GM19395 (cell line): ENCODE measurements at regions not wholly inside any gene's neighbourhood (a gene's known extent, or its start where the extent isn't known, plus 50 kb on each side); places are given as distances from the start of the nearest gene placed in this dataset.
A peak's percentile ranks its signal among the peaks of the same experiment; 100 is the strongest.

ENCODE experiments used
- ATAC-seq: cut with Tn5 transposase; IDR thresholded peaks from one replicate; pipeline ENCODE4 v1.9.1; 2021; ENCODE audit warnings: mild to moderate bottlenecking, moderate library complexity; ENCODE audit not compliant: unreplicated experiment

DNA sequence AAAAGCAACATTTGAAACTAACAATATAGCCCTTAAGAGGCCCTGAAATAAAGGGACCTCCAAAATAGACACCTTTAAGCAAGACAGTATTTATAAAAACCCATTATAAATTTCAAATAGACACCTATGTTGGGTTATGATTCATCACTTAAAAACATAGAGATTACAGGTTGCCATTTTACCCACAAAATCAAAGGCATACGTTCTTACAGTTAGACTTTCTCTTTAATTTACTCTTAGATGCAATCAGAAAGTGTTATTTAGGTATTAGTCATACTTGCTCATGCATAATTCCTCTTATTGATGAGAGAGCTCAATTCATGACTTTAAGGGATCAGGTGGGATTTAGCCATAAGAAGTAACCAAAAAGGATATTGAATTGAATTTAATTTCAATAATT lies 51.5 kb upstream of the TMEM200A start:
- ATAC-seq = peak; percentile 61

DNA sequence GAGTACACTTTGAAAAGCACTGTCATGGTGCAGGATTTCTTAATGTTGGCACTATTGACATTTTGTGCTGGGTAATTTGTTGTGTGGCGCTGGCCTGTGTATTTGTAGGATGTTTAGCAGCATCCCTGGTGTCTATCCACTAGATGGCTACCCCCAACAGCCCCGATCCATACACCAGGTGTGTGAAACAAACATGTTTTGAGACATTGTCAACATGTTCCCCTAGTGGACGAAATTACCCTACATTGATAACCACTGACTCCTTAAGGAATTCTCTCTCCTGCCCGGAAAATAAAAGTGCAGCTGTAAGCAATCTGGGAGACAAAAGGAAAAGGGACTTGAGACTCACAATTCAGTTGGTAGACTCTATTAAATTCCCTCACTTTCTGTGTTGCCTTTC lies 52.6 kb upstream of the TMEM200A start:
- ATAC-seq = no peak

DNA sequence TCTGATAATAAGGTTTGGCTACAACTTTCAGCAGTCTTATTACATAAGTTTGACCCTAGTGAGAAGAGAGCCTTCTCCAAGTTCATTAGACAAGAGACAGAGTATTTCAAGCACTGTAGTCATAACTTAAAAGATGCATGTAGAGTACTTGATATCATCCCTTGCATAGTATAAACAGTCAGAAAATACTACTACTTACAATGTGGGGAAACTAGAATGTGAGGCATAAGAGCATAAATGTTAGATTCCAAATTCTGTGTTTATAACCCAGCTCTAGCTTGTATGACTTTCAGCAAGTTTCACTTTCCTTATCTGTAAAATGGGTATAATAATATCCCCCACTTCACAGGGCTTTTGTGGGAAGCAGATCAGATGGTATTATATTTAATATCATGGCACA lies 56.8 kb upstream of the TMEM200A start:
- no peak for ATAC-seq

DNA sequence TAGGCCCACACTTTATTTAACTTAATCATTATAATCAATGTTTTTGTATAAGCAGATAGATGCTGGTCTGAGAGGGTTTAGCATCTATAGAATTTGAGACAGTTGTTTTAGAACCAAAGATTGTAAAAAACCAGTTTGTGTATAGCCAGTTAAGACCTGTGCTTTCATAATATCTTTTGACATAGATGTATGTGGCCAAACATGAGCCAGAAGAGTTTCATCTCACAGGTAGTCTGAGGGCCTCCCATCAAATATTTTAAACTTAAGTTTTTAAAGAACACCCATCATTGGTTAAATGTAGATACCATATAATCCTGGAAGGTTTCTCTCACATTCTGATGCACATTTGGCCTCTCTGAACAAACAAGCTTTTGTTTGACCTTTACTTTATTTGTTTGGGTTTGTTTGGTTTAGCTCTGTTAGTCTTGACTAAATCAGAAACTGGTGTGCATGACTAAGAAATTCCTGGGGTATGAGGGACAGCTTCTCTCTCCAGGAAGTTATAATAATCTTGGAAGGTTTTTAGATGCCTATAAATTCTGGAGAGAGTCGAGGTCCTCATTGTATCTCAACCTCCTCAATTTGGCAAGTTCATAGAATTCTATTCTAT lies 58.0 kb upstream of the TMEM200A start:
- no peak for ATAC-seq

DNA sequence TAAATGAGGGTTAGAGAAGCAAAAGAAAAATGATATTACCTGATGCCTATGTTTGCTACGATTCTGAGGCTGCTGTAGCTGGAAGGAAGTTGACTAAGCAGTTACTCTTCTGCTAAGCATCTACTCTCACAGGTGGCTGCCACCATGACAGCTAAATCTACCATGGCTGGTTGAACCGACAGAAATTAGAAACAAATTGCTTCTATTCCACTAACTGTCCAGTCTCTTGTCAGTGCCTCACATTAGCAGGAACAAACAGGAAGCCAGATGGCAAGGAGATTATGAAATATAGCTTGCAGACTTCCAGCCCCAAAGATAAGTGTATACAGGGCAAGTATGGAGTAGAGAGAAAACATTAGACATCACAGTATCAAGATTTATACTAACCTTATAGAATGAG lies 59.4 kb upstream of the TMEM200A start:
- ATAC-seq = no peak

DNA sequence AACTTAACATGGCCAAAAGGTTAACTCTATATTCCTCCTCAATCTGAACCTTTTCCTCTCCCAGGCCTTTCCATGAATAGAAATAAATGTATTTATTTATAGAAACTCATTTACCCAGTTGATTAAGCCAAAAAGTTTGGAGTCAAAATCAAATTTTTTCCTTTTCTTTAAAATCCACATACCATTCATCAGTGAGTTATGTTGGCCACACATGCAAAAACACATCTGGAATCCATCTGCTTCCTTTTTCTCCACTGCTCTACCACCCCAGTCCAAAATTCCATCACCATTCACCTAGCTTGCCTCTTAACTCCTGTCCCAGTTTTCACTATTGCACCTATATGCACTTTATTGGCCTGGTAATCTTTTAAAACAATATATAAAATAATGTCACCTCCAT lies 62.4 kb upstream of the TMEM200A start:
- ATAC-seq = no peak

DNA sequence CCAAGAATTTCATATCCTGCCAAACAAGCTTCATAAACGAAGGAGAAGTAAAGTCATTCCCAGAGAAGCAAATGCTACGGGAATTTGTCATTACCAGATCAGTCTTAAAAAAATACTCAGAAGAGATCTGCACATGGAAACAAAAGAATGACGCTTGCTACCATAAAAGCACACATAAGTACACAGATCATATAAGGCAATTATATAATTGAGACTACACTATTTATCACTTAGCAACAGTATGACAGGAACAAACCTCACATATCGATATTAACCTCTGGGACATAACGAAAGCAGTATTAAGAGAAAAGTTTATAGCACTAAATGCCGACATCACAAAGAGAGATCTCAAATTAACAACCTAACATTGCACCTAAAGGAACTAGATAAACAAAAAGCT lies 67.6 kb upstream of the TMEM200A start:
- ATAC-seq = no peak

DNA sequence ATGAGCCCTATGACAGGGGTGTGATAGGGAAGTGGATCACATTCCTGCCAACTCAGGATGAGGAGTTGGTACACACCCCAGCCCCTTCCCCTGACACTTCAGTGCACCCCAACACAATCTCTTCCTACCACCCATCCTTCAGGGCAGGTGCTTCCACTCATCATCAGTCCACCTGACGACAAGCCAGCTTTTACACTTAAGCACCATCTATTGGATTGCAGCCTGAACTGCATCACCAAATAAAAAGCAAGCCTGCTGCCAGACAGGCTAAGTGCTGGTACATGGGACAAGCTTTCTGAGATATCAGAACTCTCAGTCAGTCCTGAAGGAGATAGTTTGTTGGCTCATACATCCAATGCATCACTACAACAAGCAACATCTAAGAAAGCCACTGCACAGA lies 69.0 kb upstream of the TMEM200A start:
- no peak for ATAC-seq

DNA sequence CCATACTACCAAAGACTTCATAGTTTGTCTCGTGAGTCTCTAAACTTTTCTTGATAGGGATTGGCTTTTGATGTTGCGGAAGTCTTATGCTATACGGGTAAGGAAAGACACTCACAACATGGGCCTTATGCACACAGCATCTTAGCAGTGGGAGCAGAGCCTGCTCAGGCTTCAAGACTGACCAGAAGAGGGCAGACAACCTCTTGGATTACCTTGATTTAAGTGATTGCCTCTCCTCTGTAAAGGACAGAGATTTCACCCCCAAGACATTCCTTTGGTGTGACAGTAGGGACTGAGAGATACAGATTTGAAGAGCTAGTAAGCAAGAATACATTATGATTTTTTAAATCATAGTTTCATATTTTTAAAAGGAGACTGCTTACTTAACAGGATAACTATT lies 71.0 kb upstream of the SAMD3 start:
- ATAC-seq = peak; percentile 76

DNA sequence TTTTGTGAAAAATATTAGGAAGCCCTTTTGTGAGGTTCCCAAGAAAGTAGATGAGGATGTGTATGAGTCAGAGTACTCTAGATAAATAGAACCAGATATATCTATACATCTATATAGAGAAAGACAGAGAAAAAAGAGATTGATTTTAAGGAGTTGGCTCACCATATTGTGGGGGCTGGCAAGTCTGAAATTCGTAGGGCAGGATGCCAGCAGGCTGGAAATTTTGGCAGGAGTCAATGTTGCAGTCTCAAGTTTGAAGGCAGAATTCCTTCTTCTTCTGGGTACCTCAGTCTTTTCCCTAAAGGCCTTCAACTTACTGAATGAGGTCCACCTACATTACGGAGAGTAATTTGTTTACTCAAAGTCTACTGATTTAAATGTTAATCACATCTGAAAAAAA lies 65.3 kb upstream of the SAMD3 start:
- no peak for ATAC-seq

DNA sequence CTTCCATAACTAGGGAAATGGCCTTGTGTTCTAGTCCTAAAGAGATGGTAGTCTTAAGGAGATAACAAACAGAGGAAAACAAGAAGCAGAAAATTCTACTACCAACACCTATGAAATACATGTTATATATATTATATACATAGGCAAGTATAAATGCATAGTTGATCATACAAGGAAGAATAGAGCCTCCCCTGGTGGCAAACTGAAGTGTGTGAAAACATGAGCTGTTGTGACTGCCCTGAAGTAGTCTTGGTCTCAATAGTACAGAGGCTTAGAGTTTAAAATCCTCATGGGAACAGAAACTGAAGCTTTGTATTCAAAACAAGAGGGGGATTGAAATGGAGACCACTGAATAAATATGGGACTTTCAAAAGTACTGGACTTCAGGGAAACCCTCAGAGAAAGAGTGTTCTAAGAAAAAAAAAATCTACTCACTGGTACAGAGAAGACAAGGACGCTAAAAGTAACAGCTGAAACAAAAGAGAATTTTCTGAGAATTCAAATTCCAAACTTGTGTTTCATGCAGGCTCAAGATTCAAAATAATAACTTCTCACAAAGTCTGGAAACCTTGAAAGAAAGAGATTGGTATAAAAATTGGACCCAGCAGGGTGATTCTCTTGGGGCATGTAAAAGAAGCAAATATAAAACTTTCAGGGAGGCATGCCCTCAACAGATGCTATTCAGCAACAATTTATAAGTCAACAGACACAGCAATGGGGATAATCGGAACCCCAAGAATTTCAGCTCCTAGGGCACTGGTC lies 59.7 kb upstream of the SAMD3 start:
- ATAC-seq = peak; percentile 80

DNA sequence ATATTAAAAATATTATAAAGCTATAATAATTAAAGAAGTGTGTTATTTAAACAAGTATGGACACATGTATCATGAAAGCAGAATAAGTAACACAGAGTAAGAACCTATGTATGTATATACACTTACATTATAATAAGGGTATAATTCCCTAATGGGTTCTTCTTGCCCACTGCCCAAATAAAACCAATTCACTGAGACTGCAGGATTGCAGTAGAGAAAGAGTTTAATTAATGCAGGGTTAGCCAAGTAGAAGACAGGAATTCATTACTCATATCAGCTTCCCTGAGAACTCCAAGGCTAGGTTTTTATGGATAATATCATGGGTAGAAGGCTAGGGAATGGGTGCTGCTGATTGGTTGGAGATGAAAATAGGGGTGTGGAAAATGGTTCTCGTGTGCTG lies 53.8 kb upstream of the SAMD3 start:
- no peak for ATAC-seq

DNA sequence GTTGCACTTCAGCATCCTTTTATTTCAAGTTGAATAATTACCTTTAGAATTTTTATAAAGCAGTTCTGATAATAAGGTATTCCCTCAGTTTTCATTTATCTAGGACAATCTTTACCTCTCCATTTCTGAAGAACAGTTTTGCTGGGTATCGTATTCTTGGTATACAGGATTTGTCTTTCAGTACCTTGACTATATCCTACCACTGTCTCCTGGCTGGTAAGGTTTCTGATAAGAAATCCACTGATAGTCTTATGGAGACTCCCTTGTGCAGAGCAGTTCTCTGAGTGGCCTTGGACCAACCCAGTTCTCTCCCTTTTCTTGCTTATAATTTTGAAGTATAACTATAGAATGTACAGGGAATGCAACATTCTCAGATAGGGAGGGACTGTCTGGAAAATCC lies 51.3 kb upstream of the SAMD3 start:
- ATAC-seq = no peak
